ENCODE measurements at regions not wholly inside any gene's neighbourhood (a gene's known extent, or its start where the extent isn't known, plus 50 kb on each side); places are given as distances from the start of the nearest gene placed in this dataset.
A peak's percentile ranks its signal among the peaks of the same experiment; 100 is the strongest.

DNA sequence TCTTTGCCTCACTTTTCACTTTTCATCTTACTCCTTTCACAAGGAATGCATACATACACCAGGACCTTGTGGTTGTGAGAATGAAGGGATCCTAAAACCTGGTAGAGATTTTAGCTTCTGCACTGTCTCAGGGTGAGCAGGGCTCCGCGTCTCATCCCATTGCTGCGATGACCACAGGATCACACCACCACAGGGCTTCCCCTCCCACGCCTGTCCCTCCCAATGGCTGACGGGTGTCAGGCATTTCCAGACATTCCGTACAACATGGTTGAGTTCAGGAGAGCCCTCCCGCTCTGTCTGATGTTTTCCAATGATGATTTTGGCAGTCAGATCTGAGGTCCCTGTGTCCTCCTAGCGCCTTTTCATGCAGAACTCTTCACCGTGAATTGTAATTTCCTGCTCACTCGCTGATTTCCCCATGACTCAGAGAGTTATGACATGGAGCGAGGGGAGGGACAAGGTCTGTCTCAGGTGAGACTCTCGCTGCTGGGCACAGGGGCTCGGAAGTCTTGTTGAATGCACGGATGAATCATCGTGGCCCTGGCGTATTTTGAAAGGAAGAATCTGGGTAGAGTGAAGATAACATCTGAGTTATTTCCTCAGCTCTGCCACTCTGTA lies 102.8 kb downstream of the TEX29 start:
- peaks cover 96% of the 10 kb centered on the region for H3K27me3 ChIP-seq (ENCODE audit: insufficient read depth, low read depth)
- peak; percentile 10 to 37 for DNase-seq
- no peaks in the 10 kb centered on the region for H3K36me3 ChIP-seq (ENCODE audit: low read depth)
- H3K4me3 ChIP-seq: no peak overlapping the region
- no peaks in the 10 kb centered on the region; the same call in 1 of the 2 replicates for H4K20me1 ChIP-seq (ENCODE audit: insufficient read depth)
- intact Hi-C loops (cut with micrococcal nuclease; ENCODE audit: unreplicated experiment): no loop called here
- H3K4me2 ChIP-seq: no peak overlapping the region
- H3K9me2 ChIP-seq (ENCODE audit: insufficient read depth): no peaks in the 10 kb centered on the region
- no peak overlapping the region for H3K27ac ChIP-seq
- TF ChIP-seq EZH2 (IDR thresholded peaks at IDR 0.05; ENCODE audit: low read depth): no peak
- TF ChIP-seq, protein P1, sequence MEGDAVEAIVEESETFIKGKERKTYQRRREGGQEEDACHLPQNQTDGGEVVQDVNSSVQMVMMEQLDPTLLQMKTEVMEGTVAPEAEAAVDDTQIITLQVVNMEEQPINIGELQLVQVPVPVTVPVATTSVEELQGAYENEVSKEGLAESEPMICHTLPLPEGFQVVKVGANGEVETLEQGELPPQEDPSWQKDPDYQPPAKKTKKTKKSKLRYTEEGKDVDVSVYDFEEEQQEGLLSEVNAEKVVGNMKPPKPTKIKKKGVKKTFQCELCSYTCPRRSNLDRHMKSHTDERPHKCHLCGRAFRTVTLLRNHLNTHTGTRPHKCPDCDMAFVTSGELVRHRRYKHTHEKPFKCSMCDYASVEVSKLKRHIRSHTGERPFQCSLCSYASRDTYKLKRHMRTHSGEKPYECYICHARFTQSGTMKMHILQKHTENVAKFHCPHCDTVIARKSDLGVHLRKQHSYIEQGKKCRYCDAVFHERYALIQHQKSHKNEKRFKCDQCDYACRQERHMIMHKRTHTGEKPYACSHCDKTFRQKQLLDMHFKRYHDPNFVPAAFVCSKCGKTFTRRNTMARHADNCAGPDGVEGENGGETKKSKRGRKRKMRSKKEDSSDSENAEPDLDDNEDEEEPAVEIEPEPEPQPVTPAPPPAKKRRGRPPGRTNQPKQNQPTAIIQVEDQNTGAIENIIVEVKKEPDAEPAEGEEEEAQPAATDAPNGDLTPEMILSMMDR (conservative IDR thresholded peaks at IDR 0.05): no peak
- ChIA-PET POLR2A (ENCODE audit: unreplicated experiment) (no interaction called here), CTCF (no interaction called here)
- no peak overlapping the region for H2AFZ ChIP-seq
- BruUV-seq (replicated peaks): no TSS peak
- no peaks in the 10 kb centered on the region for H3K4me1 ChIP-seq (replicated peaks; ENCODE audit: insufficient read depth)
- H3F3A ChIP-seq (ENCODE audit: insufficient read depth, low read depth): no peaks in the 10 kb centered on the region
- no peaks in the 10 kb centered on the region for H3K79me2 ChIP-seq (ENCODE audit: low read depth)
- peaks cover 6% of the 10 kb centered on the region; the same call in 1 of the 2 replicates for H3K9me3 ChIP-seq (ENCODE audit: insufficient read depth, low read depth)

DNA sequence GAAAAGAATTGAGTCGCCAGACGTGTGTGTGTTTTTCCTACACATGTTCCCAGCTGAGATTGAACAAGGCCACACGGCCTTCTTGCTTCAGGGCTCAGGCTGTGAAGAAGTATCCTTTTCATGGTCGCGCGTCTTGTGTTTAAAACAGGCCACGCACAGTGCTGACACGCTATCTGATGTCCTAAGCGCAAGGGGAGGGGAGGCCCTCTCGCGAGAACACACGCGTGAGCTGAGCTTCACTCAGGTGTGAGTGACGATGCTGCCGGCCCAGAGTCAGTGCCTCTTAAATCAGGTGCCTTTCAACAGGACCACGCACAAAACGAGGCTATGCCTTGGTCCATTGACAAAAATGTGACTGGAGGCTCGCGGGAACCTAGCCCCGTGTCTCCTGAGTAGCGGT lies 103.7 kb downstream of the TEX29 start:
- Histone ChIP-seq H3F3A (ENCODE audit: insufficient read depth, low read depth) (no peaks in the 10 kb centered on the region), H3K79me2 (ENCODE audit: low read depth) (no peaks in the 10 kb centered on the region), H3K36me3 (ENCODE audit: low read depth) (no peaks in the 10 kb centered on the region), H2AFZ (no peak overlapping the region), H3K4me1 (replicated peaks; ENCODE audit: insufficient read depth) (no peaks in the 10 kb centered on the region), H4K20me1 (ENCODE audit: insufficient read depth) (no peaks in the 10 kb centered on the region), H3K4me2 (no peak overlapping the region), H3K4me3 (no peak overlapping the region), H3K27me3 (ENCODE audit: insufficient read depth, low read depth) (peaks cover 88% of the 10 kb centered on the region), H3K9me2 (ENCODE audit: insufficient read depth) (no peaks in the 10 kb centered on the region), H3K9me3 (ENCODE audit: insufficient read depth, low read depth) (peaks cover 6% of the 10 kb centered on the region; the same call in 1 of the 2 replicates), H3K27ac (no peak overlapping the region)
- ChIA-PET POLR2A (ENCODE audit: unreplicated experiment) (no interaction called here), CTCF (no interaction called here)
- TF ChIP-seq, protein P1 (conservative IDR thresholded peaks at IDR 0.05): no peak
- no peak for TF ChIP-seq EZH2 (IDR thresholded peaks at IDR 0.05; ENCODE audit: low read depth)
- intact Hi-C loops (cut with micrococcal nuclease; ENCODE audit: unreplicated experiment): no loop called here
- DNase-seq: no peak
- BruUV-seq (replicated peaks): no TSS peak

DNA sequence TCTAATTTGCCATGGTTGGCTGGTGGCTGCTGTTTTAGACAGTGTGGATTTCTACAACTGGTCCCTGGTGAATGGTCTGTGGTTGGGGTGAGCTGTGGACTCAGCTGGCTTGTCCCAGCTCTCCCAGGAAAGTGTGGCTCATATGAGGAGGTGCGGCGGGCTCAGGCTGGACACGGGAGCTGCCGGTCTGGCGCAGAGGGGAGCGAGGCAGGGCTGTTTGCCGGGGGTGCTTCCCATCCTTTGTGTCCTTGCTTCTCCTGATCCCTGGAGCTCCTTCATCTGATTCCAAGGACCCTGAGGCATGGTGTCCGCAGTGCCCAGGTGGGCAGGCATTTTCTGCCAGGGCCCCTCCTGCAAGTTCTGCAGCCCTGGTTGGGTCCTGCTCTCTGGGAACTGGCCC lies 104.9 kb downstream of the TEX29 start:
- CTCF ChIA-PET: no interaction called here
- TF ChIP-seq, protein P1 (conservative IDR thresholded peaks at IDR 0.05): no peak
- no peak for TF ChIP-seq EZH2 (IDR thresholded peaks at IDR 0.05; ENCODE audit: low read depth)
- no peak for DNase-seq
- no TSS peak for BruUV-seq (replicated peaks)
- Histone ChIP-seq H3K4me2 (no peak overlapping the region), H3K4me1 (replicated peaks; ENCODE audit: insufficient read depth) (no peaks in the 10 kb centered on the region), H3K36me3 (ENCODE audit: low read depth) (no peaks in the 10 kb centered on the region), H3K9me2 (ENCODE audit: insufficient read depth) (no peaks in the 10 kb centered on the region), H3K27me3 (ENCODE audit: insufficient read depth, low read depth) (peaks cover 85% of the 10 kb centered on the region), H2AFZ (no peak overlapping the region), H3K79me2 (ENCODE audit: low read depth) (no peaks in the 10 kb centered on the region), H4K20me1 (ENCODE audit: insufficient read depth) (no peaks in the 10 kb centered on the region), H3K4me3 (no peak overlapping the region), H3K27ac (no peak overlapping the region), H3K9me3 (ENCODE audit: insufficient read depth, low read depth) (peaks cover 6% of the 10 kb centered on the region; the same call in 1 of the 2 replicates), H3F3A (ENCODE audit: insufficient read depth, low read depth) (no peaks in the 10 kb centered on the region)
- intact Hi-C loops (cut with micrococcal nuclease; ENCODE audit: unreplicated experiment): no loop called here
- POLR2A ChIA-PET (ENCODE audit: unreplicated experiment): interaction anchor here (0.5 kb wide), 1 partner anchor 1311 kb away, joined by 3 read pairs; no protein-coding TSS in a partner anchor

All from PC-9 (cell line).